LoVo (cell line): ENCODE measurements at regions not wholly inside any gene's neighbourhood (a gene's known extent, or its start where the extent isn't known, plus 50 kb on each side); places are given as distances from the start of the nearest gene placed in this dataset.
"Not testable (repeated sequence)": the region's sequence is repeated elsewhere in the genome, so short reads cannot be mapped to it uniquely, and the experiment has no call there.

ENCODE experiments used
- DNase-seq: peaks from one replicate; pipeline ENCODE4 v3.0.0-alpha.2; 2016; ENCODE audit warnings: low spot score

- DNase-seq: no peak
Observed at GRCh38 chr12:92061061-92061460, 84.6 kb downstream of the BTG1 start.

DNA sequence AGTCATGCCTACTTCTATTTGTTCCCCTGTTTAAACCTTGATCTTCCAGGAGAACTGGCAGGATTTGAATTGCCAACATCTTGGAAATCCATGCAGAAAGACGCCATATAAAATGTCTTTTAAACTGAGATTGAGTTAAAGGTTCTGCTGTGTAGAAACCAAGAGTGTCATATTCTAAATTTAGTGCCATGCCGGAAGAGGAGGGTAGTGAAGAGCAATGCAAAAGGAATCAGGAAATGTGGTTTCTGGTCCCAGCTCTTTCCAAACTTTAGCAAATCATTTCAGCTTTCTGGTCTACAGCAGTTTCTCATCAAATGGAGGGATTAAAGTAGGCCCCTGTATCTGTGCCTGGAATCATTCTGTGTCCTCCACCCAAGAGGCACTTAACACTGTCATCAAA lies 85.7 kb downstream of the BTG1 start:
- no peak for DNase-seq

DNA sequence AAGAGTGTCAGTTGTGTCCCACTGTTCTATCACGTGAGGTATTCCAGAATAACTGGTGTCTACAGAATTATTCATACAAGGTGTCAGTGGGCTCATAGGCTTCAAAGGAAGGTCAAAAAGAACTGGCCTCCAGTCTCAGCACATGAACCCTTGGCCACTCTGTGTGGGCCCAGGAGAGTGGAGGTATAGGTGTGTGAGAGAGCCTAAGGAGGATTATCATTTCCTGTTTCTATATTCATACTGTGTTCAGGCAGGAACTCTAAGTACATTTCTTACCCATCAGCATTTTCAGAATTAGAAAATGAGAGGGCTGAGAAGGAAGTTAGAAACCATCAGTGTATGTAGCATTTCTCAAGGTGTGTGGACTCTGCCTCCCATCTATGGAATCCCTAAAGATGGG lies 87.0 kb downstream of the BTG1 start:
- DNase-seq: no peak

DNA sequence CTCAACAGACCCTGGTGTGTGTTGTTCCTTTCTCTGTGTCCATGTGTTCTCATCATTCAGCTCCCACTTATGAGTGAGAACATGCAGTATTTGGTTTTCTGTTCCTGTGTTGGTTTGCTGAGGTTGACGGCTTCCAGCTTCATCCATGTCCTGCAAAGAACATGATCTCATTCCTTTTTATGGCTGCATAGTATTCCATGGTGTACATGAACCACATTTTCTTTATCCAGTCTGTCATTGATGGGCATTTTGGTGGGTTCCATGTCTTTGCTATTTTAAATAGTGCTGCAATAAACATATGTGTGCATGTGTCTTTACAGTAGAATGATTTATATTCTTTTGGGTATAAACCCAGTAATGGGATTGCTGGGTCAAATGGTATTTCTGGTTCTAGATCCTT lies 88.9 kb downstream of the BTG1 start:
- DNase-seq: not testable (repeated sequence)

DNA sequence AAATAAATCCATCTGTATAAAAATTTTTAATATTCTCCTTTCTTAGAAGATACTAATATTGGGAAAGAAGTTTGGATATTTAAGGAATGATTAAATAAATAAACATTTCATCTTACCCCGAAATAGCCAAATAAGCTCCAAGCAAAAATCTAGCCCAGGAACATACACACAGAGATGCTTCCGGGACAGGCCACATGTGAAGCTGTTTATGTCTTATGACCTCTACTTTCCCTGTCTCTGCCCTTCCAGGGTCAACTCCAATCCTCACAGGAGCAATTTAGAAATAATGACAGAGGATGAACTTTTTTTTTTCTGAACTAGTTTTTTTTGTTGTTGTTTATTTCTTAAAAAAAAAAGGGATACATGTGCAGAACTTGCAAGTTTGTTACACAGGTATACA lies 89.4 kb downstream of the BTG1 start:
- DNase-seq: no peak

DNA sequence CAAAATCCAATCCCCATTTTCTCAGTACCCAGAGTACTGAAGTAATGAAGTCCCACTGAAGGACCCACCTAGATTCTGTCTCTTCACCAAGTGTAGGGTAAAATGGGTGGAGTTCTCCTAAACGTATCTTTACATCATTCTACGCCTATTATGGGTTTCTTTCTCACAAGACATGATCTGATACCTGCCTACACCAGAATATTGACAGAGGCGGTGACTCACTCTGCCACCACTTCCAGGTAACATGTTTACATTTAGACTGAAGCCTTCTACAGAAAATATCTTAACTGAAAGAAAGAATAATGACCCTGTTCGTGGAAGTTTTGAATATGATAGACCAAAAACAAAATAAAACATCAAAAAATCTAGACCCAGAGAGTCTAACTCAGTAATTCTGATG lies 89.8 kb downstream of the BTG1 start:
- DNase-seq: peak; percentile 63

DNA sequence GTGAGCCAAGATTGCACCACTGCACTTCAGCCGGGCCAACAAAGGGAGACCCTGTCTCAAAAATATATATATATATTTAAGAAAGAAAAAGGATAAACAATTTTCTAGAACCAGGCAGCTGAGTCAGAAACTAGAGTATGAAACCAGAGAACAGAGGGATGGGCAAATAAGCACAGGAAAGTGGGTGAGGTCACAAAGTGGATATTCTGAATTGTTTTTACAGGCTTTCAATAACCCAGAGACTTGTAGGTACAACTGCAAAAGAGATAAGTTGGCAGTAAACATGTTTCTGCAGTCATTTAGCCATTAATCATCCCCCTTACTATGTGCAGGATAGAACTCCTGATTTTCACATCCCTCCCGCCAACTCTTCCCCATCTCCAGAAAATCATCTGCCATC lies 94.2 kb downstream of the BTG1 start:
- no peak for DNase-seq

- no peak for DNase-seq
Observed at GRCh38 chr12:92049403-92049802, 96.2 kb downstream of the BTG1 start.

DNA sequence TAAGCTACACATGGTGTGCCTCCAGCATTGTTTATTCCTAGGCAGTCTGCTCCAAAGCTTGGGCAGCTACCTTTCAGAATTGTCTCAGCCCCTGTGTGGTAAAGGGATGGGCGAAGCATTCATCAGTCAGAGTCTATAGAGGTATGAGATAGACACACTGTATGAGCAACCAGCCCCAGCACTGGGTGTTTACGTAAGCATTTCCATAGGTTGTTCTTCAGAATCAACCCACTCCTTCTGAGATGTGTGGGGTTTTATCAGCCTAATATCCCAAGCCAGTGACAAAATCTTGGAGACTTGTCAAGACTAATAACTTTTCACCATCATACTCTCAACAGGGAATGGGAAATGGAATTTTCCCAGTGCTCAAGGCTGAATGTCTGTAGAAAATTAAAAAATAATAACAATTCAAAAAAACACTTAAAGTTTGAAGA lies 98.2 kb downstream of the BTG1 start:
- DNase-seq: no peak

DNA sequence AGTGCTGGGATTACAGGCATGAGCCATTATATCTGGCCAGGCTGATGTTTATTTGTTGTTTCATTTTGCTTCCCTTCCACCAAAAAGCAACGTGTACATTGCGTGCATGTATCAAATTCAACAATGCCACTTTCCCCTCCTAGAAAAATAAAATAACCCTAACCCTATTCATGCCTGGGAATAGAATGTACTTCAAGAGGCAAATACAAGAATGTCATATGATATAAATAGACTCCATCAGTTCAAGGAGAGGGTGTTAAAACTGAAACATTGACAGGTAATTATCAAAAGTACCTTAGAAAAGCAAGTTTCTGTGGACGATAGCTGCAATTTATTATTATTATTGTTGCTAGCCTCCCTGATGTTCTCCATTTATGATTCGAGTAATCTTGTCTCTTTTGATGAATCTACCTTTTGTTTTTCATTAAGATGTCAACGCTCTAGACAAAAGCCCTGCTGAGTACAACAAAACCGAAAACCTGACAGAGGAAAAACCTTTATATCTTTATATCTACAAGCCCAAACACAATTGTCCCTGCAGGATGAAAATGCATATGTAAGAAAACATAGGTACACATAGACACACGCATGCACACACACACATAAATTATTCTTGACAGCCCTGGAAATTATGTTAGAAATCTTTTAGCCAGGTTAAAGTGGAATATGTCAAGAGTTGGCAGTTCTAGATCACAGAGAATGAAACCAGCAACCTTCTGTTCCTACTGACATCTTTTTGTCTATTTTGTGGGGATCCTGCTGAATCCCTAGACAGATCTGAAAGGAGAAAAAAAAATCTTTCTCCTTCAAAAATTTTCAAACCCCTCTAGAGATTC lies 98.9 kb downstream of the BTG1 start:
- no peak for DNase-seq

DNA sequence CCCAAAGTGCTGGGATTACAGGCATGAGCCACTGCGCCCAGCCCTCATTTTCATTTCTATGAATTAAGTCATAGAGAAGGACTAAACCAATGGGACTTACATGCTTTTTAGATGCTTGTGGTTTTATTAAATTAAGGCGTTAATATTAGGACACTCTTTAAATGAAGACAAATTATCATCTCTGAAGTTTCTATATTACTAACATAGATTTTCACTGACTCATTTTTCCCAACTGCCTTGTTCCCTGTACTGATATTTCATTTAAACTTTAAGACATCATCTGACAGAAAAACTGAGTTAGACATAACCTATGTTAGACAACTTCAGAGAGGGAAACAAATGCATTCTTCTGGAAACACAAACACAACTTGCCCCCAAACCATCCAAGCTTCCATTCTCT lies 99.8 kb downstream of the BTG1 start:
- no peak for DNase-seq

DNA sequence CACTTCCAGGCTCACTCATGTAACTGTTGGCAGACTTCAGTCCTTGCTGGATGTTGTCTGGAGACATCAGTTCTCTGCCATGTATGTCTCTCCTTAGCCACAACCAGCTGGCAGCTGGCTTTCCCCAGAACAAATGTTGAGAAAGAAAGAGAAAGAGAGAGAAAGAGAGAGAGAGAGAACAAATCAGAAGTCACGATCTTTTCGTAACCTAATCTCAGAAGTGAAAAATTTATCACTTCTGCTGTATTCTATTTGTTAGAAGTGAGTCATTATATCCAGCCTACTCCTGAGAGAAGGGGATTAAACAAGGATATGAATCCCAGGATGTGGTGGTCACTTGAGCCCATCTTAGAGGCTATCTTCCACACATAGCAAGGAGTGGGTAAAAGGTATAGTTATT lies 101.2 kb downstream of the BTG1 start:
- DNase-seq: no peak

GRCh38 chr12:92042791-92043531 lies 102.7 kb downstream of the BTG1 start:
- DNase-seq: no peak

- DNase-seq: peak; percentile 19
Observed at GRCh38 chr12:92041742-92042141, 103.9 kb downstream of the BTG1 start.

DNA sequence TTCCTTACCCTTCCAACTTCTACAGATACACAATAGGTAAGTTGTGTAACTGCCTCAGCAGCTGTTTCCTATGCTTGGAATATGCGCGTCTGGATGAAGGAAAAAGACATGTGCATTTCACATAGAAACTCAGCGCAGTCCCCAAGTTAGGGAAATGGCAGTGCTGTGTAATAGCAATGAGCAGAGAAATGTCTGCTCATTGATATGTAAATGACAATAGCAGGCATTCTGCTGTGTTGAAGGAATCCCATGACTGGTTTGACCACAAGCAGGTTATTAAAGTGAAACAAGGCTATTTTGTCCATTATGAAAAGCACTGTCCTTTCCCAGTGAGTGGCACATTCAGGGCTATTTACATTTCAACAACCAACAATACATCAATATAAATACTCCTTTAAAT lies 106.6 kb downstream of the BTG1 start:
- DNase-seq: no peak

GRCh38 chr12:92038476-92038875 lies 107.2 kb downstream of the BTG1 start:
- DNase-seq: no peak

- no peak for DNase-seq
Observed at GRCh38 chr12:92036771-92037453, 108.7 kb downstream of the BTG1 start.

GRCh38 chr12:92036061-92036620 lies 109.5 kb downstream of the BTG1 start:
- DNase-seq: no peak

GRCh38 chr12:92035477-92035876 lies 110.2 kb downstream of the BTG1 start:
- DNase-seq: no peak

DNA sequence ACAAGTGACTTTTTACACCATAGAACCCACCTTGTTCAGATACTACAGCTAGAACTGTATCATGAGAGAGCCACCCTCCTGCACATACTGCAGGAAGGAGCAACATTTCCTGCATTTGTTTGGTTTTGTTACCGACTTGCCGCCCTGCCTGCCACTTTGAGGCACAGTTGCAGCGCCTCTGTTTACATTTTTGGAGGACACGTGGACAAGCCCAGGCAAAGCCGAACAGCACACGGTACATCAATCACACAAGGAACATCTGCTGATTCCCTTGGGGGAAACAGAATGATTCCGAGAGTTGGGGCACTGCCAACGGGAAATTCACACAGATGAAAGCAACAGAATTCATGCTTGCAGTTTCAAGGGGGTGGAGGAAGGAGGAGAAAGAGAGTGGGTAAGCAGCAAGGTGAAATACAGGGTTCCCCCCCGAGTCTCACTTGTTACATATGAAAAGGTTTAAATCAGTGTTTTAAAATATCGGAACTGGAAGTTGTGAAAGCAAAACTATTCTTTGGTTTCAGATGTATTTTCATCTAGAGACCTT lies 110.7 kb downstream of the BTG1 start:
- DNase-seq: peak; percentile 88

DNA sequence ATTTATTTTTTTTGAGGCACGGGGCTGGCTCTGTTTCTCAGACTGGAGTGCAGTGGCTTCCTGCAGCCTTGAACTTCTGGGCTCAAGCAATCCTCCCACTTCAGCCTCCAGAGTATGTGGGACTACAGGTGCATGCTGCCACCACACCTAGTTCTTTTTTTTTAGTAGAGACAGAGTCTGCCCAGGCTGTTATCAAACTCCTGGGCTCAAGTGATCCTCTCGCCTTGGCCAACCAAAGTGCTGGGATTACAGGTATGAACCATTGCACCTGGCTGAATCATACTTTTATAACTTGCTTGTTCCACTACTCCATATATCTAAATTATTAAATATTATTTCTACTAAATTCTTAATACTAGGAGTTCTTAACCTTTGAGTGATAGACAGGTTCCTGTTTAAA lies 111.6 kb downstream of the BTG1 start:
- DNase-seq: peak; percentile 41

GRCh38 chr12:92032965-92033364 lies 112.7 kb downstream of the BTG1 start:
- no peak for DNase-seq
